IMR-90 (cell line): ENCODE measurements at regions not wholly inside any gene's neighbourhood (a gene's known extent, or its start where the extent isn't known, plus 50 kb on each side); places are given as distances from the start of the nearest gene placed in this dataset.

Source experiments
- ATAC-seq: fragments of 200-7000 bp; cut with Tn5 transposase; 2 replicates; pipeline ENCODE4 v1.9.1; 2020; ENCODE audit warnings: low read depth, mild to moderate bottlenecking, moderate library complexity
- BruUV-seq: library from RNA; stranded (reverse); fragments of 400-500 nt; replicated peaks from 2 replicates; lab custom pipeline; 2021; lab: Mats Ljungman, UMichigan
- CTCF ChIA-PET: fragments of 300-600 bp; formaldehyde crosslinking; extraction: SDS; loops from one replicate; lab custom pipeline; 2021; ENCODE audit warnings: antibody characterized with exemption; lab: Yijun Ruan, JAX
- POLR2A ChIA-PET: fragments of 300-600 bp; sonication (Branson Sonifier 250); formaldehyde crosslinking; loops from one replicate; lab custom pipeline; 2022; ENCODE audit warnings: antibody characterized with exemption; ENCODE audit not compliant: unreplicated experiment; lab: Charles Lee
- DNase-seq: peaks from one replicate; pipeline ENCODE4 v3.0.0; 2013
- H2AFZ ChIP-seq: replicated peaks from 2 replicates; pipeline ENCODE3; 2013; ENCODE audit warnings: low read length, mild to moderate bottlenecking; ENCODE audit not compliant: poor library complexity
- H2AK5ac ChIP-seq: 2 replicates; pipeline ENCODE4 v1.6.1; 2013; ENCODE audit warnings: low read depth, low read length, inconsistent platforms
- H2AK9ac ChIP-seq: replicated peaks from 2 replicates; pipeline ENCODE3; 2013; ENCODE audit warnings: mild to moderate bottlenecking, low read depth, low read length, moderate library complexity; ENCODE audit not compliant: poor library complexity
- H2BK120ac ChIP-seq: 2 replicates; pipeline ENCODE4 v1.6.1; 2013; ENCODE audit warnings: low read depth, low read length, inconsistent platforms
- H2BK15ac ChIP-seq: 3 replicates; pipeline ENCODE4 v1.6.1; 2013; ENCODE audit warnings: low read depth, low read length, inconsistent platforms
- H2BK20ac ChIP-seq: 2 replicates; pipeline ENCODE4 v1.6.1; 2013; ENCODE audit warnings: low read depth, mild to moderate bottlenecking, inconsistent platforms, low read length, moderate library complexity
- H2BK5ac ChIP-seq: 2 replicates; pipeline ENCODE4 v1.6.1; 2013; ENCODE audit warnings: mild to moderate bottlenecking, low read depth, low read length, inconsistent platforms; ENCODE audit not compliant: poor library complexity, severe bottlenecking
- H3K14ac ChIP-seq: replicated peaks from 2 replicates; pipeline ENCODE4 v1.6.1; 2013; ENCODE audit warnings: low read depth, low read length, inconsistent platforms
- H3K18ac ChIP-seq: 2 replicates; pipeline ENCODE4 v1.6.1; 2013; ENCODE audit warnings: low read depth, low read length, control low read depth
- H3K23ac ChIP-seq: 2 replicates; pipeline ENCODE4 v1.6.1; 2013; ENCODE audit warnings: low read depth, low read length, inconsistent platforms
- H3K27ac ChIP-seq: 2 replicates; pipeline ENCODE4 v1.5.1; 2013; ENCODE audit warnings: mild to moderate bottlenecking, control low read depth, low read length; ENCODE audit not compliant: insufficient read depth
- H3K27me3 ChIP-seq: 2 replicates; pipeline ENCODE4 v1.6.1; 2013; ENCODE audit warnings: low read length; ENCODE audit not compliant: control insufficient read depth, insufficient read depth
- H3K36me3 ChIP-seq: 2 replicates; pipeline ENCODE4 v1.6.1; 2013; ENCODE audit warnings: low read length, mixed read lengths; ENCODE audit not compliant: control insufficient read depth, insufficient read depth
- H3K4ac ChIP-seq: 2 replicates; pipeline ENCODE4 v1.6.1; 2013; ENCODE audit warnings: low read depth, low read length, inconsistent platforms
- H3K4me1 ChIP-seq: 2 replicates; pipeline ENCODE4 v1.6.1; 2013; ENCODE audit warnings: low read length, mixed read lengths; ENCODE audit not compliant: control insufficient read depth, insufficient read depth
- H3K4me2 ChIP-seq: 2 replicates; pipeline ENCODE4 v1.6.1; 2013; ENCODE audit warnings: low read depth, mild to moderate bottlenecking, control low read depth, low read length, moderate library complexity
- H3K4me3 ChIP-seq: 2 replicates; pipeline ENCODE4 v1.5.1; 2013; ENCODE audit warnings: low read depth, mild to moderate bottlenecking, control low read depth, low read length, moderate library complexity; ENCODE audit not compliant: insufficient read depth
- H3K56ac ChIP-seq: 2 replicates; pipeline ENCODE4 v1.6.1; 2013; ENCODE audit warnings: low read length, inconsistent platforms; ENCODE audit not compliant: insufficient read depth; ENCODE audit errors: extremely low read depth
- H3K79me1 ChIP-seq, 2 experiments: 2 replicates each; pipeline ENCODE4 v1.6.1; 2013; ENCODE audit warnings: low read length in 2 of 2, inconsistent platforms in 1 of 2, low read depth in 1 of 2
- H3K9ac ChIP-seq: 2 replicates; pipeline ENCODE4 v1.6.1; 2013; ENCODE audit warnings: low read depth, low read length, control low read depth
- H3K9me1 ChIP-seq: 2 replicates; pipeline ENCODE4 v1.6.1; 2013; ENCODE audit warnings: low read length, inconsistent platforms; ENCODE audit not compliant: insufficient read depth
- H3K9me3 ChIP-seq: 2 replicates; pipeline ENCODE4 v1.6.1; 2013; ENCODE audit warnings: low read length; ENCODE audit not compliant: control insufficient read depth, insufficient read depth
- H4K20me1 ChIP-seq: 2 replicates; pipeline ENCODE4 v1.6.1; 2013; ENCODE audit warnings: low read length, inconsistent platforms; ENCODE audit not compliant: insufficient read depth
- H4K5ac ChIP-seq: 2 replicates; pipeline ENCODE4 v1.6.1; 2013; ENCODE audit warnings: mild to moderate bottlenecking, low read depth, low read length, control low read depth
- H4K8ac ChIP-seq, 2 experiments: 2 replicates each; pipeline ENCODE4 v1.6.1; 2013; ENCODE audit warnings: low read depth in 2 of 2, low read length in 2 of 2, control low read depth in 1 of 2, inconsistent platforms in 1 of 2
- H4K91ac ChIP-seq: 2 replicates; pipeline ENCODE4 v1.6.1; 2013; ENCODE audit warnings: low read depth, low read length, inconsistent platforms; ENCODE audit not compliant: insufficient read depth
- BHLHE40 ChIP-seq: fragments of 150-350 bp; IDR thresholded peaks from 2 replicates; pipeline ENCODE4 v1.6.1; 2016; ENCODE audit warnings: mild to moderate bottlenecking, low read depth, low read length
- CEBPB ChIP-seq: IDR thresholded peaks from 2 replicates; pipeline ENCODE4 v1.6.1; 2012; ENCODE audit warnings: low read depth, low read length, improper control_type of control experiment
- CHD1 ChIP-seq: IDR thresholded peaks from 2 replicates; pipeline ENCODE4 v1.6.1; 2012; ENCODE audit warnings: low read depth, low read length, improper control_type of control experiment
- CTCF ChIP-seq: conservative IDR thresholded peaks from 2 replicates; pipeline ENCODE4 v1.5.1; 2012; ENCODE audit warnings: mild to moderate bottlenecking, low read depth, low read length, improper control_type of control experiment
- ELK1 ChIP-seq: fragments of 150-350 bp; IDR thresholded peaks from 2 replicates; pipeline ENCODE4 v1.6.1; 2016; ENCODE audit warnings: low read depth, mild to moderate bottlenecking, low read length, moderate library complexity, borderline replicate concordance
- FOS ChIP-seq: fragments of 150-350 bp; IDR thresholded peaks from 2 replicates; pipeline ENCODE4 v1.6.1; 2016; ENCODE audit warnings: low read depth, low read length
- MAFK ChIP-seq: IDR thresholded peaks from 2 replicates; pipeline ENCODE4 v1.6.1; 2012; ENCODE audit warnings: low read depth, low read length, improper control_type of control experiment
- MAZ ChIP-seq: IDR thresholded peaks from 2 replicates; pipeline ENCODE4 v1.6.1; 2012; ENCODE audit warnings: low read depth, mild to moderate bottlenecking, low read length, improper control_type of control experiment, moderate library complexity, borderline replicate concordance
- MXI1 ChIP-seq: IDR thresholded peaks from 2 replicates; pipeline ENCODE4 v1.6.1; 2012; ENCODE audit warnings: low read depth, mild to moderate bottlenecking, low read length, moderate library complexity, borderline replicate concordance
- NFE2L2 ChIP-seq: fragments of 150-350 bp; IDR thresholded peaks from 2 replicates; pipeline ENCODE4 v1.6.1; 2016; ENCODE audit warnings: low read depth, mild to moderate bottlenecking, low read length
- POLR2A ChIP-seq: IDR thresholded peaks from 2 replicates; pipeline ENCODE4 v1.6.1; 2012; ENCODE audit warnings: mild to moderate bottlenecking, low read depth, low read length
- RAD21 ChIP-seq: IDR thresholded peaks from 2 replicates; pipeline ENCODE4 v1.6.1; 2012; ENCODE audit warnings: low read length, improper control_type of control experiment
- RCOR1 ChIP-seq: IDR thresholded peaks from 2 replicates; pipeline ENCODE4 v1.6.1; 2012; ENCODE audit warnings: mild to moderate bottlenecking, low read length, improper control_type of control experiment; ENCODE audit not compliant: insufficient replicate concordance
- RFX5 ChIP-seq: IDR thresholded peaks from 2 replicates; pipeline ENCODE4 v1.8.0; 2012; ENCODE audit warnings: low read depth, mild to moderate bottlenecking, low read length, moderate library complexity
- SMC3 ChIP-seq: fragments of 150-350 bp; IDR thresholded peaks from 2 replicates; pipeline ENCODE4 v1.6.1; 2016; ENCODE audit warnings: low read depth, mild to moderate bottlenecking, antibody characterized with exemption, low read length, moderate library complexity
- WGBS, 2 experiments: methylation state at CpG; one replicate each; pipeline versions ENCODE4 v1.1.5 to v1.1.7; 2013; ENCODE audit warnings: missing lambda C conversion rate in 2 of 2; ENCODE audit not compliant: insufficient read length in 1 of 2; ENCODE audit errors: extremely low coverage in 2 of 2; 5-methylcytosine and 5-hydroxymethylcytosine counted together
- dilution Hi-C: fragments of 300-500 bp; cut with HindIII; formaldehyde crosslinking; loops from one replicate; pipeline ENCODE4 v1.14.3; 2018; ENCODE audit warnings: low sequenced_read_pairs; ENCODE audit not compliant: unreplicated experiment
- in situ Hi-C: fragments of 300-500 bp; cut with MboI; formaldehyde crosslinking; loops from 3 replicates; pipeline ENCODE4 v1.14.3; 2019; ENCODE audit warnings: low sequenced_read_pairs, inconsistent platforms, mixed read lengths
- intact Hi-C: fragments of 100-400 bp; cut with micrococcal nuclease; formaldehyde crosslinking; loops from 2 replicates; pipeline ENCODE4 v1.10.0; 2022
- TF ChIP-seq, protein P1 (sequence below): fragments of 150-350 bp; IDR thresholded peaks from 2 replicates; pipeline ENCODE4 v1.6.1; 2017; ENCODE audit warnings: mild to moderate bottlenecking, antibody characterized with exemption, low read length, low read depth

- DNase-seq = no peak
- Histone ChIP-seq H4K91ac (no peak overlapping the region), H4K8ac (no peak overlapping the region), H3K4me2 (no peak overlapping the region), H2BK20ac (no peak overlapping the region), H2AK9ac (no peak overlapping the region), H3K9me3 (no peaks in the 10 kb centered on the region), H3K27ac (no peak overlapping the region), H3K56ac (no peak overlapping the region), H2BK15ac (no peak overlapping the region), H4K20me1 (no peaks in the 10 kb centered on the region), H3K18ac (no peak overlapping the region), H3K4me3 (no peak overlapping the region), H3K14ac (no peak overlapping the region), H3K9me1 (no peaks in the 10 kb centered on the region), H3K9ac (no peak overlapping the region), H2BK5ac (no peak overlapping the region), H4K5ac (no peak overlapping the region), H3K79me1 (no peaks in the 10 kb centered on the region), H3K4me1 (no peaks in the 10 kb centered on the region), H3K23ac (no peak overlapping the region), H2AK5ac (no peak overlapping the region), H3K27me3 (no peaks in the 10 kb centered on the region; the same call in none of the 2 replicates), H3K4ac (no peak overlapping the region), H3K36me3 (no peaks in the 10 kb centered on the region), H2AFZ (no peak overlapping the region), H2BK120ac (no peak overlapping the region)
- POLR2A ChIA-PET = no interaction called here
- CTCF ChIA-PET = no interaction called here
- dilution Hi-C loops = no loop called here
- intact Hi-C loops = no loop called here
- TF ChIP-seq, protein P1, sequence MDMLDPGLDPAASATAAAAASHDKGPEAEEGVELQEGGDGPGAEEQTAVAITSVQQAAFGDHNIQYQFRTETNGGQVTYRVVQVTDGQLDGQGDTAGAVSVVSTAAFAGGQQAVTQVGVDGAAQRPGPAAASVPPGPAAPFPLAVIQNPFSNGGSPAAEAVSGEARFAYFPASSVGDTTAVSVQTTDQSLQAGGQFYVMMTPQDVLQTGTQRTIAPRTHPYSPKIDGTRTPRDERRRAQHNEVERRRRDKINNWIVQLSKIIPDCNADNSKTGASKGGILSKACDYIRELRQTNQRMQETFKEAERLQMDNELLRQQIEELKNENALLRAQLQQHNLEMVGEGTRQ = no peak
- TF ChIP-seq NFE2L2 (no peak), SMC3 (no peak), ELK1 (no peak), CEBPB (no peak), RAD21 (no peak), MXI1 (no peak), MAFK (no peak), RCOR1 (no peak), RFX5 (no peak), MAZ (no peak), BHLHE40 (no peak), CTCF (no peak), POLR2A (no peak), CHD1 (no peak), FOS (no peak)
- ATAC-seq = peak; percentile 42; the same call in 1 of the 2 replicates
- BruUV-seq = no TSS peak
- in situ Hi-C loops = no loop called here
- 70% methylated on average over 2 of the region's 5 CpGs; no CpG with 5 or more reads in 1 of the 2 experiments for WGBS, 2 experiments
These were observed 65.5 kb upstream of the SLC34A2 start for GRCh38 chr4:25590171-25590570.
